H1 (cell line): ENCODE measurements at regions not wholly inside any gene's neighbourhood (a gene's known extent, or its start where the extent isn't known, plus 50 kb on each side); places are given as distances from the start of the nearest gene placed in this dataset.

Experiments used
- CTCF ChIA-PET: fragments of 300-600 bp; sonication (Branson Sonifier 250); formaldehyde crosslinking; loops from one replicate; lab custom pipeline; 2021; ENCODE audit not compliant: partially characterized antibody; lab: Charles Lee
- POLR2A ChIA-PET: fragments of 300-600 bp; sonication (Branson Sonifier 250); formaldehyde crosslinking; loops from one replicate; lab custom pipeline; 2021; ENCODE audit warnings: inconsistent platforms; ENCODE audit not compliant: partially characterized antibody; lab: Charles Lee
- DNase-seq, 2 experiments: peaks; one replicate each; pipeline versions ENCODE4 v3.0.0 to v3.0.0-alpha.2; 2010 to 2022; ENCODE audit warnings: low spot score in 2 of 2, low read depth in 1 of 2, mixed read lengths in 1 of 2
- FAIRE-seq: peaks from 2 replicates; lab custom pipeline; 2011; peaks lifted over from hg19 to GRCh38; lab: Jason Lieb, UNC
- H2AFZ ChIP-seq: 2 replicates; pipeline ENCODE4 v1.8.1; 2012; ENCODE audit warnings: low read length, inconsistent platforms
- H2AK5ac ChIP-seq: 2 replicates; pipeline ENCODE4 v1.6.1; 2013; ENCODE audit warnings: low read depth, low read length
- H2BK120ac ChIP-seq: replicated peaks from 2 replicates; pipeline ENCODE3; 2013; ENCODE audit warnings: low read depth, low read length, inconsistent platforms
- H2BK12ac ChIP-seq: 2 replicates; pipeline ENCODE4 v1.6.1; 2013; ENCODE audit warnings: low read depth, low read length
- H2BK15ac ChIP-seq: 2 replicates; pipeline ENCODE4 v1.6.1; 2013; ENCODE audit warnings: low read length
- H2BK20ac ChIP-seq: 2 replicates; pipeline ENCODE4 v1.6.1; 2013; ENCODE audit warnings: low read length
- H2BK5ac ChIP-seq: 2 replicates; pipeline ENCODE4 v1.6.1; 2013; ENCODE audit warnings: low read depth, low read length
- H3K14ac ChIP-seq: 2 replicates; pipeline ENCODE4 v1.6.1; 2013; ENCODE audit warnings: inconsistent platforms; ENCODE audit not compliant: insufficient read length
- H3K18ac ChIP-seq: 2 replicates; pipeline ENCODE4 v1.6.1; 2013; ENCODE audit warnings: low read length; ENCODE audit errors: extremely low read depth
- H3K23ac ChIP-seq: 2 replicates; pipeline ENCODE4 v1.6.1; 2013; ENCODE audit warnings: inconsistent platforms; ENCODE audit not compliant: insufficient read length
- H3K23me2 ChIP-seq: 2 replicates; pipeline ENCODE4 v1.6.1; 2013; ENCODE audit warnings: low read depth, low read length
- H3K27ac ChIP-seq: 2 replicates; pipeline ENCODE4 v1.6.1; 2011; ENCODE audit warnings: low read depth, low read length, inconsistent platforms
- H3K27me3 ChIP-seq, 4 experiments: replicated peaks in 1 of 4; 1 replicate in 1 of 4; 2 replicates in 3 of 4; pipeline versions ENCODE4 v1.6.1 to v1.8.1; 2011 to 2013; ENCODE audit warnings: low read length in 3 of 4, mild to moderate bottlenecking in 3 of 4, inconsistent platforms in 2 of 4, mixed read lengths in 2 of 4, moderate library complexity in 1 of 4; ENCODE audit not compliant: control insufficient read depth in 3 of 4, insufficient read depth in 3 of 4; ENCODE audit errors: extremely low read depth in 1 of 4
- H3K36me3 ChIP-seq, 4 experiments: 2 replicates each; pipeline versions ENCODE4 v1.6.1 to v1.8.1; 2011 to 2013; ENCODE audit warnings: mild to moderate bottlenecking in 4 of 4, low read length in 3 of 4, moderate library complexity in 2 of 4, control low read depth in 1 of 4, inconsistent platforms in 1 of 4; ENCODE audit not compliant: insufficient read depth in 4 of 4, control insufficient read depth in 2 of 4
- H3K4ac ChIP-seq: replicated peaks from 2 replicates; pipeline ENCODE3; 2013; ENCODE audit warnings: low read length, low read depth, mixed read lengths, inconsistent platforms; ENCODE audit not compliant: insufficient read length
- H3K4me1 ChIP-seq, 4 experiments: replicated peaks in 1 of 4; 1 replicate in 1 of 4; 2 replicates in 3 of 4; pipeline versions ENCODE4 v1.6.1 to v1.8.1; 2011 to 2013; ENCODE audit warnings: low read length in 3 of 4, inconsistent platforms in 2 of 4, mixed read lengths in 1 of 4; ENCODE audit not compliant: insufficient read depth in 4 of 4, control insufficient read depth in 3 of 4
- H3K4me2 ChIP-seq, 2 experiments: 2 replicates each; pipeline versions ENCODE4 v1.6.1 to v1.8.1; 2011 to 2013; ENCODE audit warnings: low read depth in 2 of 2, low read length in 2 of 2, control low read depth in 1 of 2, inconsistent platforms in 1 of 2, mild to moderate bottlenecking in 1 of 2; ENCODE audit not compliant: insufficient read depth in 1 of 2
- H3K4me3 ChIP-seq, 4 experiments: fragments of 200-600, 300-600 bp in 1 of 4; sonication (generic), shearing (Covaris generic), sonication (Bioruptor Twin) in 1 of 4; 2 replicates each; pipeline versions ENCODE4 v1.5.1 to v1.8.1; 2011 to 2016; ENCODE audit warnings: low read length in 4 of 4, low read depth in 3 of 4, control low read depth in 2 of 4, inconsistent platforms in 2 of 4, mild to moderate bottlenecking in 2 of 4, mixed read lengths in 1 of 4, moderate library complexity in 1 of 4; ENCODE audit not compliant: insufficient read depth in 2 of 4; ENCODE audit errors: extremely low read depth in 1 of 4
- H3K56ac ChIP-seq: replicated peaks from 2 replicates; pipeline ENCODE3; 2013; ENCODE audit warnings: low read depth, mild to moderate bottlenecking, mixed read lengths, low read length, inconsistent platforms; ENCODE audit not compliant: insufficient read length
- H3K79me1 ChIP-seq: 2 replicates; pipeline ENCODE4 v1.6.1; 2013; ENCODE audit warnings: low read depth, low read length, control low read depth
- H3K79me2 ChIP-seq, 2 experiments: 2 replicates each; pipeline versions ENCODE4 v1.6.1 to v1.8.1; 2012 to 2013; ENCODE audit warnings: low read length in 2 of 2, mild to moderate bottlenecking in 2 of 2, inconsistent platforms in 1 of 2; ENCODE audit not compliant: insufficient read depth in 2 of 2, control insufficient read depth in 1 of 2
- H3K9ac ChIP-seq, 4 experiments: replicated peaks in 1 of 4; 1 replicate in 1 of 4; 2 replicates in 3 of 4; pipeline versions ENCODE4 v1.6.1 to v1.8.1; 2011 to 2013; ENCODE audit warnings: low read depth in 3 of 4, low read length in 3 of 4, control low read depth in 2 of 4, mild to moderate bottlenecking in 2 of 4, moderate library complexity in 2 of 4, inconsistent platforms in 1 of 4; ENCODE audit errors: extremely low read depth in 1 of 4
- H3K9me3 ChIP-seq, 2 experiments: 2 replicates each; pipeline versions ENCODE4 v1.6.1 to v1.8.1; 2012 to 2013; ENCODE audit warnings: mild to moderate bottlenecking in 2 of 2, moderate library complexity in 2 of 2, control low read depth in 1 of 2, inconsistent platforms in 1 of 2, low read depth in 1 of 2, low read length in 1 of 2, mixed read lengths in 1 of 2; ENCODE audit not compliant: insufficient read depth in 2 of 2
- H4K20me1 ChIP-seq, 2 experiments: replicated peaks in 1 of 2; 2 replicates each; pipeline versions ENCODE3 to v1.8.1; 2011 to 2013; ENCODE audit warnings: inconsistent platforms in 2 of 2, low read length in 2 of 2, mild to moderate bottlenecking in 1 of 2; ENCODE audit not compliant: insufficient read depth in 2 of 2, control insufficient read depth in 1 of 2
- H4K5ac ChIP-seq: 2 replicates; pipeline ENCODE4 v1.6.1; 2013; ENCODE audit warnings: low read length, low read depth, mixed read lengths, inconsistent platforms; ENCODE audit not compliant: insufficient read length
- H4K8ac ChIP-seq: 2 replicates; pipeline ENCODE4 v1.8.0; 2013; ENCODE audit warnings: mild to moderate bottlenecking, moderate library complexity, low read length, inconsistent platforms; ENCODE audit not compliant: insufficient read depth; ENCODE audit errors: extremely low read depth
- H4K91ac ChIP-seq: replicated peaks from 2 replicates; pipeline ENCODE3; 2013; ENCODE audit warnings: low read length, mixed read lengths, inconsistent platforms; ENCODE audit not compliant: insufficient read length
- BACH1 ChIP-seq: IDR thresholded peaks from 2 replicates; pipeline ENCODE4 v1.6.1; 2012; ENCODE audit warnings: low read length, improper control_type of control experiment
- CHD1 ChIP-seq: IDR thresholded peaks from 2 replicates; pipeline ENCODE4 v1.6.1; 2012; ENCODE audit warnings: low read depth, low read length, improper control_type of control experiment
- SUZ12 ChIP-seq: fragments of 200-600 bp; sonication (generic); IDR thresholded peaks from 2 replicates; pipeline ENCODE4 v1.6.1; 2012; ENCODE audit warnings: mild to moderate bottlenecking, inconsistent platforms, low read length, moderate library complexity, mixed read lengths
- WGBS, 2 experiments: shearing (Covaris generic) in 1 of 2; methylation state at CpG; one replicate each; pipeline versions ENCODE4 v1.1.6 to v1.1.7; 2013 to 2015; ENCODE audit warnings: low lambda C conversion rate in 2 of 2, mixed read lengths in 2 of 2, inconsistent platforms in 1 of 2, low coverage in 1 of 2, missing lambda C conversion rate in 1 of 2; ENCODE audit not compliant: insufficient replicate concordance in 2 of 2, insufficient coverage in 1 of 2, insufficient read length in 1 of 2; ENCODE audit errors: extremely low coverage in 1 of 2, missing lambda C conversion rate in 1 of 2; 5-methylcytosine and 5-hydroxymethylcytosine counted together

- H2AK5ac ChIP-seq, result no peak overlapping the region
- H2BK5ac ChIP-seq, result no peak overlapping the region
- H2BK15ac ChIP-seq, result no peak overlapping the region
- no peak overlapping the region for H4K5ac ChIP-seq
- no peak overlapping the region for H2BK12ac ChIP-seq
- no peak for TF ChIP-seq SUZ12
- no peak for TF ChIP-seq CHD1
- TF ChIP-seq BACH1, result no peak
- H3K4me3 ChIP-seq, result no peak overlapping the region
- H3K4me1 ChIP-seq, result no peaks in the 10 kb centered on the region
- H3K9ac ChIP-seq, result no peak overlapping the region
- H3K4ac ChIP-seq, result no peak overlapping the region
- no peak overlapping the region for H3K27ac ChIP-seq
- H3K23me2 ChIP-seq, result no peaks in the 10 kb centered on the region
- DNase-seq (no peak), FAIRE-seq (no peak)
- H2BK20ac ChIP-seq, result no peak overlapping the region
- no peaks in the 10 kb centered on the region for H3K9me3 ChIP-seq
- H3K18ac ChIP-seq, result no peak overlapping the region
- H2BK120ac ChIP-seq, result no peak overlapping the region
- no peak overlapping the region for H3K56ac ChIP-seq
- CTCF ChIA-PET, result interaction anchor here (0.8 kb wide), 1 partner anchor 64 kb away, joined by 4 read pairs; no protein-coding TSS in a partner anchor
- no peak overlapping the region for H2AFZ ChIP-seq
- no peak overlapping the region for H4K8ac ChIP-seq
- no peak overlapping the region for H4K91ac ChIP-seq
- no peaks in the 10 kb centered on the region for H3K79me1 ChIP-seq
- no peak overlapping the region for H3K23ac ChIP-seq
- no peaks in the 10 kb centered on the region for H3K79me2 ChIP-seq
- 96% methylated on average over 1 of the region's 1 CpG; no CpG with 5 or more reads in 1 of the 2 experiments for WGBS, 2 experiments
- H3K36me3 ChIP-seq, result no peaks in the 10 kb centered on the region
- POLR2A ChIA-PET, result no interaction called here
- H4K20me1 ChIP-seq, result no peaks in the 10 kb centered on the region
- H3K4me2 ChIP-seq, result no peak overlapping the region
- no peaks in the 10 kb centered on the region for H3K27me3 ChIP-seq
- no peak overlapping the region for H3K14ac ChIP-seq
These were observed 739.0 kb downstream of the CBLN4 start for GRCh38 chr20:55266361-55266760.
